ENCODE measurements at regions not wholly inside any gene's neighbourhood (a gene's known extent, or its start where the extent isn't known, plus 50 kb on each side); places are given as distances from the start of the nearest gene placed in this dataset.

- H3K27ac ChIP-seq: no peak overlapping the region
- no peak for TF ChIP-seq POLR2A (IDR thresholded peaks at IDR 0.05)
- TF ChIP-seq, protein P1, sequence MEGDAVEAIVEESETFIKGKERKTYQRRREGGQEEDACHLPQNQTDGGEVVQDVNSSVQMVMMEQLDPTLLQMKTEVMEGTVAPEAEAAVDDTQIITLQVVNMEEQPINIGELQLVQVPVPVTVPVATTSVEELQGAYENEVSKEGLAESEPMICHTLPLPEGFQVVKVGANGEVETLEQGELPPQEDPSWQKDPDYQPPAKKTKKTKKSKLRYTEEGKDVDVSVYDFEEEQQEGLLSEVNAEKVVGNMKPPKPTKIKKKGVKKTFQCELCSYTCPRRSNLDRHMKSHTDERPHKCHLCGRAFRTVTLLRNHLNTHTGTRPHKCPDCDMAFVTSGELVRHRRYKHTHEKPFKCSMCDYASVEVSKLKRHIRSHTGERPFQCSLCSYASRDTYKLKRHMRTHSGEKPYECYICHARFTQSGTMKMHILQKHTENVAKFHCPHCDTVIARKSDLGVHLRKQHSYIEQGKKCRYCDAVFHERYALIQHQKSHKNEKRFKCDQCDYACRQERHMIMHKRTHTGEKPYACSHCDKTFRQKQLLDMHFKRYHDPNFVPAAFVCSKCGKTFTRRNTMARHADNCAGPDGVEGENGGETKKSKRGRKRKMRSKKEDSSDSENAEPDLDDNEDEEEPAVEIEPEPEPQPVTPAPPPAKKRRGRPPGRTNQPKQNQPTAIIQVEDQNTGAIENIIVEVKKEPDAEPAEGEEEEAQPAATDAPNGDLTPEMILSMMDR (IDR thresholded peaks at IDR 0.05): no peak
- ATAC-seq: no peak
- WGBS (ENCODE audit: insufficient coverage, low coverage, low lambda C conversion rate, missing lambda C conversion rate): 75% methylated on average over 1 of the region's 1 CpG
- no peaks in the 10 kb centered on the region for H3K36me3 ChIP-seq
- H3K9me3 ChIP-seq: no peaks in the 10 kb centered on the region
- intact Hi-C loops (cut with DNase I): no loop called here
- H3K4me1 ChIP-seq: no peaks in the 10 kb centered on the region
- DNase-seq: no peak
- no peak overlapping the region for H3K4me3 ChIP-seq
- no peaks in the 10 kb centered on the region for H3K27me3 ChIP-seq
These were observed 1413.0 kb downstream of the PCDH7 start for GRCh38 chr4:32133141-32133540.

GRCh38 chr4:32133734-32134133, 1413.6 kb downstream of the PCDH7 start:
- DNase-seq: no peak
- Histone ChIP-seq H3K4me1 (no peaks in the 10 kb centered on the region), H3K4me3 (no peak overlapping the region), H3K27me3 (no peaks in the 10 kb centered on the region), H3K36me3 (no peaks in the 10 kb centered on the region), H3K9me3 (no peaks in the 10 kb centered on the region), H3K27ac (no peak overlapping the region)
- TF ChIP-seq POLR2A (IDR thresholded peaks at IDR 0.05): no peak
- TF ChIP-seq, protein P1 (IDR thresholded peaks at IDR 0.05): no peak
- no peak for ATAC-seq
- intact Hi-C loops (cut with DNase I): no loop called here

DNA sequence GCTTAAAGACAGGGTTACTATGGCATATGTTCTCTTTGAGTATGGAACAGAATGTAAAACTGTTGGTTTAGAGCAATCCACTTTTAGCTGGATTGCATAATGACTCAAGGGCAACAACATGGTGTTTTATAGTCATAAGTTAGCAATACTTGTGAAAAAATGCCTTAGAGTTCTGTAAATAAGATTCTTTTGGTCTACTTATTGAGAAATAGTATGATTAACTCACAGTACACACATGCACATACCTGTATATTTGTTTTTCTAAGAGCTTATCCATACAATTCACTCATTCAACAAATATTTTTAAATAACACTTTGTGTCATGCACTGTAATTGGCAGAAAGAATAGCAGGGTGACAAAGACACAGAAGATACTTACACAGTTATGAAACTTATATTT, 1415.5 kb downstream of the PCDH7 start:
- Histone ChIP-seq H3K9me3 (no peaks in the 10 kb centered on the region), H3K4me3 (no peak overlapping the region), H3K36me3 (no peaks in the 10 kb centered on the region), H3K4me1 (no peaks in the 10 kb centered on the region), H3K27me3 (no peaks in the 10 kb centered on the region), H3K27ac (no peak overlapping the region)
- no peak for ATAC-seq
- no peak for TF ChIP-seq POLR2A (IDR thresholded peaks at IDR 0.05)
- TF ChIP-seq, protein P1 (IDR thresholded peaks at IDR 0.05): no peak
- DNase-seq: no peak
- intact Hi-C loops (cut with DNase I): no loop called here

- DNase-seq (no peak), ATAC-seq (no peak)
- Histone ChIP-seq H3K36me3 (no peaks in the 10 kb centered on the region), H3K27me3 (no peaks in the 10 kb centered on the region), H3K4me1 (no peaks in the 10 kb centered on the region), H3K4me3 (no peak overlapping the region), H3K27ac (no peak overlapping the region), H3K9me3 (no peaks in the 10 kb centered on the region)
- intact Hi-C loops (cut with DNase I): no loop called here
- TF ChIP-seq, protein P1 (IDR thresholded peaks at IDR 0.05): no peak
- no peak for TF ChIP-seq POLR2A (IDR thresholded peaks at IDR 0.05)
- 36% methylated on average over 2 of the region's 2 CpGs for WGBS (ENCODE audit: insufficient coverage, low coverage, low lambda C conversion rate, missing lambda C conversion rate)
These were observed 1416.1 kb downstream of the PCDH7 start for GRCh38 chr4:32136081-32136787.

DNA sequence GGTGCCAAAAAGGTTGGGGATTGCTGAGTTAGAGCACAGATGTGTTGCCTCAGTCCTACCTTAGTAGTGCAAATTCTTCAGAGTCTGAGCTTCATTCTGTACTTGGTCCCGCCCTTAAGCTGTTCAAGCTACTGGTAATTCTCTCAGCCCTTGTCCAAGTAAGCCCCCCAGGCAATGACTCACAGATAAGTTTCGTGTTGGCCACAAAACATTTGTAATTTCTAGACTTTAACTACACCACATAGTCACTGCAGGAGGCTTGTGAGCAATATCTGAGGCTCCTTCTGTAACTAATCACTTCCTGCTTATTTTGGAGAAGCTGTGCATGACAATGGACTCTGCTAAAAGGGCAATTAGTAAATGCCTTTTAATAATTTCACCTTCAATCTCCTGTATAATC, 1420.5 kb downstream of the PCDH7 start:
- intact Hi-C loops (cut with DNase I): no loop called here
- ATAC-seq (no peak), DNase-seq (no peak)
- no peaks in the 10 kb centered on the region for H3K36me3 ChIP-seq
- TF ChIP-seq POLR2A (IDR thresholded peaks at IDR 0.05): no peak
- TF ChIP-seq, protein P1 (IDR thresholded peaks at IDR 0.05): no peak
- no peaks in the 10 kb centered on the region for H3K4me1 ChIP-seq
- H3K4me3 ChIP-seq: no peak overlapping the region
- no peak overlapping the region for H3K27ac ChIP-seq
- no peaks in the 10 kb centered on the region for H3K27me3 ChIP-seq
- 23% methylated on average over 2 of the region's 2 CpGs for WGBS (ENCODE audit: insufficient coverage, low coverage, low lambda C conversion rate, missing lambda C conversion rate)
- no peaks in the 10 kb centered on the region for H3K9me3 ChIP-seq

All from right lobe of liver (tissue), 6 donors.